ENCODE measurements at regions not wholly inside any gene's neighbourhood (a gene's known extent, or its start where the extent isn't known, plus 50 kb on each side); places are given as distances from the start of the nearest gene placed in this dataset.

DNA sequence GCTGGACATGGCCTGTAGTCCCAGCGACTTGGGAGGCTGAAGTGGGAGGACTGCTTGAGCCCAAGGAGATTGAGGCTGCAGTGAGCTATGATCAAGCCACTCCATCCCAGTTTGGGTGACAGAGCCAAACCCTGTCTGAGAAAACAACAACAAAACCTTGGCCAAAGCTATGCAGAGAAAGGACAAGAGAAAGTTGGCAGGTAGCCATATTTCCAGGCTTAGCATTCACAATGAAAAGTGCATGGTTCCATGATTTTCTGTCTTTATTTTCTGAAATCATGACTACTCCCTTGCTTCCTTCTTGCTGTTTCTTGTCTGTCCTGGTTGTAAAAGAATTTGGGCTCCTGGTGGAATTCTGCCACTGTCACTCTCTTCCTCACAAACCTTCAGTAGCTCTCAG is 284.6 kb upstream of the C2CD4B start:
- intact Hi-C loops (cut with DNase I; ENCODE audit: low total_unique reads) = no loop called here
- DNase-seq = no peak
- H3K27me3 ChIP-seq (replicated peaks in 1 of 7) = no peaks in the 10 kb centered on the region
- no peak overlapping the region for H3K27ac ChIP-seq
- WGBS, 5 donors = 48 to 83% (median 81%) methylated on average over 1 of the region's 1 CpG
- TF ChIP-seq POLR2AphosphoS5 (IDR thresholded peaks at IDR 0.05) = no peak
- no peak for TF ChIP-seq POLR2A (IDR thresholded peaks at IDR 0.05)
- TF ChIP-seq, protein P1, sequence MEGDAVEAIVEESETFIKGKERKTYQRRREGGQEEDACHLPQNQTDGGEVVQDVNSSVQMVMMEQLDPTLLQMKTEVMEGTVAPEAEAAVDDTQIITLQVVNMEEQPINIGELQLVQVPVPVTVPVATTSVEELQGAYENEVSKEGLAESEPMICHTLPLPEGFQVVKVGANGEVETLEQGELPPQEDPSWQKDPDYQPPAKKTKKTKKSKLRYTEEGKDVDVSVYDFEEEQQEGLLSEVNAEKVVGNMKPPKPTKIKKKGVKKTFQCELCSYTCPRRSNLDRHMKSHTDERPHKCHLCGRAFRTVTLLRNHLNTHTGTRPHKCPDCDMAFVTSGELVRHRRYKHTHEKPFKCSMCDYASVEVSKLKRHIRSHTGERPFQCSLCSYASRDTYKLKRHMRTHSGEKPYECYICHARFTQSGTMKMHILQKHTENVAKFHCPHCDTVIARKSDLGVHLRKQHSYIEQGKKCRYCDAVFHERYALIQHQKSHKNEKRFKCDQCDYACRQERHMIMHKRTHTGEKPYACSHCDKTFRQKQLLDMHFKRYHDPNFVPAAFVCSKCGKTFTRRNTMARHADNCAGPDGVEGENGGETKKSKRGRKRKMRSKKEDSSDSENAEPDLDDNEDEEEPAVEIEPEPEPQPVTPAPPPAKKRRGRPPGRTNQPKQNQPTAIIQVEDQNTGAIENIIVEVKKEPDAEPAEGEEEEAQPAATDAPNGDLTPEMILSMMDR (IDR thresholded peaks at IDR 0.05 in 8 of 11, conservative IDR thresholded peaks at IDR 0.05 in 3 of 11) = no peak
- H3K4me1 ChIP-seq = no peaks in the 10 kb centered on the region
- no peaks in the 10 kb centered on the region for H3K9me3 ChIP-seq
- H3K4me3 ChIP-seq = no peak overlapping the region
- no peaks in the 10 kb centered on the region for H3K36me3 ChIP-seq

DNA sequence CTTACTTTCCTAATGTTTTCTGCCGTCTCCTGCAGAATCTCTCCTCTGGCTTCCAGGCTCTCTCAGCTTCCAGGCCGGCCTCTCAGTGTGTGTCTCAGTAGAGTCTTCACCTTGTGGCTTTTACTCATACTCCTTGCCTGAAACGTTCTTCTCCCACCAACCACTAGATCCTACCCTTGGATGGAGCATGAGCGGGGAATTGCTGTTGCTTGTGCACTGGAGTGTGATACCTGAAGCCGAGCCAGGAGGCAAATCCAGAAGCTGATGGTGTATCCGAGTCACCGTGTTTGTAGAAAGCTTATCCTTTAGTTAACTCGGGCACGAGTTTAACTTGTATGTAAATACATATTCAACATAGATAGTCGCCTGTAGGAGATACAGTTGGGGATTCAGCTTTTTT is 285.0 kb upstream of the C2CD4B start:
- Histone ChIP-seq H3K9me3 (no peaks in the 10 kb centered on the region), H3K27me3 (replicated peaks in 1 of 7) (no peaks in the 10 kb centered on the region), H3K27ac (no peak overlapping the region), H3K4me3 (no peak overlapping the region), H3K4me1 (no peaks in the 10 kb centered on the region), H3K36me3 (no peaks in the 10 kb centered on the region)
- WGBS, 5 donors = 88 to 96% (median 93%) methylated on average over 10 of the region's 10 CpGs
- DNase-seq = no peak
- TF ChIP-seq, protein P1 (IDR thresholded peaks at IDR 0.05 in 8 of 11, conservative IDR thresholded peaks at IDR 0.05 in 3 of 11) = no peak
- no peak for TF ChIP-seq POLR2A (IDR thresholded peaks at IDR 0.05)
- no peak for TF ChIP-seq POLR2AphosphoS5 (IDR thresholded peaks at IDR 0.05)
- intact Hi-C loops (cut with DNase I; ENCODE audit: low total_unique reads) = no loop called here

DNA sequence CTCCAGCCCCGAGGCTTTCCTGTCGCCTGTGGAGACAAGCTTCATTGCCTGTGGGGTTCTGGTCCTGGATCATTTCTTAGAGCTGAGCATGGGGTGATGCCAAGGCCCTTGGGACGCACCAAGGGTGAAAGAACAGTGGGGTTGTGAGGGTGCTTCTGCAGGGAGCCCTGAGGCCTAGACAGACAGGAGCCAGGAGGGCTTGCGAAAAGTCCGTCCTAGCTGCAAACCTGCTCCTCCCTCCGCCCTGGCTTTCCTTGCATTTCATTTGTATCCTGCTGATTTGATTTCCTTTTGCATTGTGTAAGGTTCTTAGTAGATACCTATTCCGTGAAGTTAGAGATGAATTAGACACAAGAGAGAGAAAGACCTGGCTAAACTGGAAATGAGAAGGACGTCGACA is 286.9 kb upstream of the C2CD4B start:
- no peak for DNase-seq
- Histone ChIP-seq H3K4me1 (no peaks in the 10 kb centered on the region), H3K9me3 (no peaks in the 10 kb centered on the region), H3K27me3 (replicated peaks in 1 of 7) (no peaks in the 10 kb centered on the region), H3K4me3 (no peak overlapping the region), H3K27ac (no peak overlapping the region), H3K36me3 (no peaks in the 10 kb centered on the region)
- TF ChIP-seq, protein P1 (IDR thresholded peaks at IDR 0.05 in 8 of 11, conservative IDR thresholded peaks at IDR 0.05 in 3 of 11) = no peak
- TF ChIP-seq POLR2A (IDR thresholded peaks at IDR 0.05) = no peak
- TF ChIP-seq POLR2AphosphoS5 (IDR thresholded peaks at IDR 0.05) = no peak
- WGBS, 5 donors = 87 to 96% (median 92%) methylated on average over 9 of the region's 9 CpGs
- intact Hi-C loops (cut with DNase I; ENCODE audit: low total_unique reads) = no loop called here

DNA sequence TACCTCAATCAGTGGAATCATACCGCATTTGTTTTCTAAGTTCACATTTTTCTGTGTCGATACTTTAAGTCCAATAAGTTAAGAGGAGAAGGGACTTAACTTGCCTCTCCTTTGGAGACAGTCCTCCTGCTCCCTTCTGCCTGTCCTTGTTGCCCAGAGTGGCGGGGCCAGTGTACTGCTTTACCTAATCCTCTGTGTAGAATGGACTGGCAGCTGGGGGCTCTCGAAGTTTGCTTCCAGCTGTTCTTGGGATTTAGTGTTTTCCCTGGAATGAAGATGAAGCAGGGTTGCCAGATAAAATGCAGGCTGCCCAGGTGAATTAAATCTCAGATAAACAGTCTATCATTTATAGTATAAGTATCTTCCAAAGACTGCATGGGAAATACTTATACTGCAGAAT is 287.6 kb upstream of the C2CD4B start:
- no peak for TF ChIP-seq POLR2A (IDR thresholded peaks at IDR 0.05)
- TF ChIP-seq, protein P1 (IDR thresholded peaks at IDR 0.05 in 8 of 11, conservative IDR thresholded peaks at IDR 0.05 in 3 of 11) = no peak
- TF ChIP-seq POLR2AphosphoS5 (IDR thresholded peaks at IDR 0.05) = no peak
- 87 to 93% (median 89%) methylated on average over 4 of the region's 4 CpGs for WGBS, 5 donors
- Histone ChIP-seq H3K27ac (no peak overlapping the region), H3K4me1 (no peaks in the 10 kb centered on the region), H3K9me3 (no peaks in the 10 kb centered on the region), H3K4me3 (no peak overlapping the region), H3K36me3 (no peaks in the 10 kb centered on the region), H3K27me3 (replicated peaks in 1 of 7) (no peaks in the 10 kb centered on the region)
- DNase-seq = no peak
- intact Hi-C loops (cut with DNase I; ENCODE audit: low total_unique reads) = no loop called here
